Lung (tissue), 11 donors: ENCODE measurements at regions not wholly inside any gene's neighbourhood (a gene's known extent, or its start where the extent isn't known, plus 50 kb on each side); places are given as distances from the start of the nearest gene placed in this dataset.

Experiments used
- ATAC-seq: fragments of 200-7000 bp; cut with Tn5 transposase; one replicate; pipeline ENCODE4 v1.9.1; 2020; ENCODE audit warnings: moderate number of reproducible peaks; ENCODE audit not compliant: insufficient read depth, low FRiP score
- DNase-seq, 3 donors: peaks; one replicate each; pipeline ENCODE4 v3.0.0-alpha.2; 2013 to 2017
- H3K27ac ChIP-seq, 2 donors: one replicate each; pipeline ENCODE4 v1.5.1; 2013; ENCODE audit warnings: mild to moderate bottlenecking in 2 of 2, moderate library complexity in 2 of 2, control low read depth in 1 of 2, inconsistent platforms in 1 of 2, low read depth in 1 of 2, low read length in 1 of 2
- H3K27me3 ChIP-seq, 3 donors: one replicate each; pipeline ENCODE4 v1.5.1; 2013; ENCODE audit warnings: low read length in 2 of 3; ENCODE audit not compliant: control insufficient read depth in 3 of 3, insufficient read depth in 3 of 3
- H3K36me3 ChIP-seq, 4 donors: one replicate each; pipeline ENCODE4 v1.5.1; 2013; ENCODE audit warnings: low read length in 4 of 4, mild to moderate bottlenecking in 1 of 4, moderate library complexity in 1 of 4; ENCODE audit not compliant: control insufficient read depth in 4 of 4, insufficient read depth in 4 of 4
- H3K4me1 ChIP-seq, 5 donors: one replicate each; pipeline ENCODE4 v1.5.1; 2013; ENCODE audit warnings: low read length in 5 of 5, mild to moderate bottlenecking in 2 of 5, moderate library complexity in 1 of 5; ENCODE audit not compliant: control insufficient read depth in 5 of 5, insufficient read depth in 5 of 5
- H3K4me3 ChIP-seq: one replicate; pipeline ENCODE4 v1.5.1; 2013; ENCODE audit warnings: mild to moderate bottlenecking, control low read depth, moderate library complexity
- H3K9ac ChIP-seq, 2 donors: one replicate each; pipeline ENCODE4 v1.5.1; 2013; ENCODE audit warnings: low read length in 2 of 2, control low read depth in 1 of 2; ENCODE audit not compliant: insufficient read depth in 1 of 2
- H3K9me3 ChIP-seq, 4 donors: one replicate each; pipeline ENCODE4 v1.5.1; 2013; ENCODE audit warnings: low read length in 3 of 4, mild to moderate bottlenecking in 1 of 4, moderate library complexity in 1 of 4; ENCODE audit not compliant: control insufficient read depth in 4 of 4, insufficient read depth in 3 of 4
- CTCF ChIP-seq: IDR thresholded peaks from 2 replicates; pipeline ENCODE4 v1.5.1; 2012; ENCODE audit warnings: mild to moderate bottlenecking; ENCODE audit errors: control extremely low read depth, extremely low read depth
- WGBS, 2 donors: extraction: QIAGEN DNeasy Blood & Tissue Kit; methylation state at CpG; one replicate each; pipeline ENCODE4 v1.1.7; 2013; 5-methylcytosine and 5-hydroxymethylcytosine counted together
- donor health status: control.
- donor health status: control.
- donor health status: Bipolar disorder and iron deficiency.
- donor health status: healthy.
- donor health status: DM: yes; HTN: yes; CAD: no.

GRCh38 chr17:45649796-45650195 is 134.3 kb upstream of the CRHR1 start:
- H3K27ac ChIP-seq, result no peak overlapping the region
- no peak overlapping the region for H3K4me3 ChIP-seq
- H3K9me3 ChIP-seq, result peaks cover 0 to 1% (median 0%) of the 10 kb centered on the region in 4 donors
- no peaks in the 10 kb centered on the region for H3K36me3 ChIP-seq
- H3K4me1 ChIP-seq, result peaks cover 0 to 3% (median 0%) of the 10 kb centered on the region in 5 donors
- H3K27me3 ChIP-seq, result peaks cover 0 to 2% (median 0%) of the 10 kb centered on the region in 3 donors
- H3K9ac ChIP-seq, result no peak overlapping the region
- ATAC-seq (no peak), DNase-seq (no peak)
- WGBS, 2 donors, result 77 to 86% methylated on average over 5 of the region's 5 CpGs
- no peak for TF ChIP-seq CTCF

GRCh38 chr17:45650561-45650960 is 133.6 kb upstream of the CRHR1 start:
- Histone ChIP-seq H3K9ac (no peak overlapping the region), H3K4me1 (peaks cover 0 to 3% (median 0%) of the 10 kb centered on the region in 5 donors), H3K36me3 (no peaks in the 10 kb centered on the region), H3K9me3 (peaks cover 0 to 1% (median 0%) of the 10 kb centered on the region in 4 donors), H3K27me3 (peaks cover 0 to 2% (median 0%) of the 10 kb centered on the region in 3 donors), H3K4me3 (no peak overlapping the region), H3K27ac (no peak overlapping the region)
- DNase-seq (no peak), ATAC-seq (no peak)
- WGBS, 2 donors, result 54 to 76% methylated on average over 10 of the region's 10 CpGs
- no peak for TF ChIP-seq CTCF

GRCh38 chr17:45651145-45651709 is 132.9 kb upstream of the CRHR1 start:
- no peak overlapping the region for H3K27ac ChIP-seq
- peaks cover 0 to 2% (median 0%) of the 10 kb centered on the region in 3 donors for H3K27me3 ChIP-seq

More at GRCh38 chr17:45651145-45651709, 132.9 kb upstream of the CRHR1 start:
- Histone ChIP-seq H3K36me3 (no peaks in the 10 kb centered on the region), H3K4me3 (no peak overlapping the region), H3K4me1 (peaks cover 0 to 3% (median 0%) of the 10 kb centered on the region in 5 donors), H3K9ac (no peak overlapping the region), H3K9me3 (peaks cover 0 to 1% (median 0%) of the 10 kb centered on the region in 4 donors)
- 72 to 85% methylated on average over 8 of the region's 8 CpGs for WGBS, 2 donors
- DNase-seq (no peak), ATAC-seq (no peak)
- no peak for TF ChIP-seq CTCF
